Hepatocyte (in vitro differentiated cells): ENCODE measurements at regions not wholly inside any gene's neighbourhood (a gene's known extent, or its start where the extent isn't known, plus 50 kb on each side); places are given as distances from the start of the nearest gene placed in this dataset.

Experiments used
- CTCF ChIP-seq: fragments of 200-600 bp; sonication (generic); IDR thresholded peaks from 2 replicates; pipeline ENCODE4 v1.5.1; 2016; ENCODE audit warnings: antibody characterized with exemption, mild to moderate bottlenecking; ENCODE audit not compliant: poor library complexity
- EZH2 ChIP-seq: fragments of 200-600 bp; sonication (generic); IDR thresholded peaks from 2 replicates; pipeline ENCODE4 v1.6.1; 2016; ENCODE audit warnings: antibody characterized with exemption, mild to moderate bottlenecking, borderline replicate concordance
- EZH2phosphoT487 ChIP-seq: fragments of 200-600 bp; sonication (generic); IDR thresholded peaks from one replicate; pipeline ENCODE4 v1.6.1; 2018; ENCODE audit warnings: antibody characterized with exemption, mild to moderate bottlenecking, low read depth, moderate library complexity; ENCODE audit not compliant: unreplicated experiment, severe bottlenecking

DNA sequence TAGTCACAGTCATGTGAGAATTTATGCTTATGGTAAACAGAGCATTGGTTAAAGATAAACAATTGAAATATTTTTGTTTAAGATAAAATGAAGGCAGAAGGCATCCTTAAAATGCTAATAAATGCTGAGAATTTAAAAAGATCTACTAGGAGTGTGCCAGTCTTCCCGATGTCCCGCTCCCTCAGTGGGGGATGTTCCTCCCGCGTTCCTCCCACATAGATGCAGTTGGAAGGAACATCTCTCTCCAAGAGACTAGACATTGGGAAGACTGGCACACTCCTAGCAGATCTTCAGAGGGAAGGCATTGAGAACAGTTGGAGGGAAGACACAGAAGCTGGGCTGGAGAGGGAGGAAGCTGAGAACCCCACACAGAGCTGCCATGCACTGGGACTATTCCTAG is 203.3 kb downstream of the EDN1 start:
- TF ChIP-seq EZH2phosphoT487 (no peak), EZH2 (no peak), CTCF (no peak)
